ENCODE measurements at regions not wholly inside any gene's neighbourhood (a gene's known extent, or its start where the extent isn't known, plus 50 kb on each side); places are given as distances from the start of the nearest gene placed in this dataset.

- TF ChIP-seq MXI1 (conservative IDR thresholded peaks at IDR 0.05; ENCODE audit: poor library complexity, severe bottlenecking) (no peak), CTCF (IDR thresholded peaks at IDR 0.05; ENCODE audit: poor library complexity, severe bottlenecking) (no peak), TAF1 (IDR thresholded peaks at IDR 0.05; ENCODE audit: low read depth) (no peak), EP300 (conservative IDR thresholded peaks at IDR 0.05; ENCODE audit: poor library complexity, severe bottlenecking) (no peak), SMC3 (conservative IDR thresholded peaks at IDR 0.05; ENCODE audit: poor library complexity) (no peak), REST (IDR thresholded peaks at IDR 0.05; ENCODE audit: borderline replicate concordance) (no peak), EZH2 (IDR thresholded peaks at IDR 0.05; ENCODE audit: borderline replicate concordance, insufficient read depth, low read length, poor library complexity, severe bottlenecking) (no peak), POLR2AphosphoS5 (IDR thresholded peaks at IDR 0.05) (no peak), RAD21 (conservative IDR thresholded peaks at IDR 0.05) (no peak)
These were observed 52.6 kb upstream of the GALNT13 start for GRCh38 chr2:153819074-153819473.

GRCh38 chr2:153819501-153819900, 52.2 kb upstream of the GALNT13 start:
- Histone ChIP-seq H3K27me3 (ENCODE audit: insufficient read depth, low read depth, low read length) (no peaks in the 10 kb centered on the region), H3K27ac (ENCODE audit: low read length) (no peak overlapping the region), H3K36me3 (ENCODE audit: insufficient read depth, low read length) (no peaks in the 10 kb centered on the region), H3K79me2 (replicated peaks; ENCODE audit: insufficient read depth, low read length) (no peaks in the 10 kb centered on the region), H3F3A (ENCODE audit: insufficient read depth, low read length, poor library complexity, severe bottlenecking) (no peaks in the 10 kb centered on the region), H3K9ac (ENCODE audit: low read length) (no peak overlapping the region), H4K20me1 (ENCODE audit: insufficient read depth) (no peaks in the 10 kb centered on the region), H3K4me2 (ENCODE audit: low read length) (no peak overlapping the region), H3K4me3 (ENCODE audit: low read length) (no peak overlapping the region), H3K9me2 (ENCODE audit: insufficient read depth, low read length) (no peaks in the 10 kb centered on the region), H2AFZ (ENCODE audit: low read depth, low read length) (no peak overlapping the region), H3K9me3 (ENCODE audit: low read length) (no peaks in the 10 kb centered on the region)
- TF ChIP-seq TAF1 (IDR thresholded peaks at IDR 0.05; ENCODE audit: low read depth), result no peak
- no peak for TF ChIP-seq CTCF (IDR thresholded peaks at IDR 0.05; ENCODE audit: poor library complexity, severe bottlenecking)
- TF ChIP-seq MXI1 (conservative IDR thresholded peaks at IDR 0.05; ENCODE audit: poor library complexity, severe bottlenecking), result no peak
- no peak for TF ChIP-seq POLR2AphosphoS5 (IDR thresholded peaks at IDR 0.05)
- TF ChIP-seq REST (IDR thresholded peaks at IDR 0.05; ENCODE audit: borderline replicate concordance), result no peak
- TF ChIP-seq RAD21 (conservative IDR thresholded peaks at IDR 0.05), result no peak
- no peak for TF ChIP-seq SMC3 (conservative IDR thresholded peaks at IDR 0.05; ENCODE audit: poor library complexity)
- TF ChIP-seq EP300 (conservative IDR thresholded peaks at IDR 0.05; ENCODE audit: poor library complexity, severe bottlenecking), result no peak
- TF ChIP-seq EZH2 (IDR thresholded peaks at IDR 0.05; ENCODE audit: borderline replicate concordance, insufficient read depth, low read length, poor library complexity, severe bottlenecking), result no peak

More at GRCh38 chr2:153819074-153819473, 52.6 kb upstream of the GALNT13 start:
- Histone ChIP-seq H3K9ac (ENCODE audit: low read length) (no peak overlapping the region), H3K4me3 (ENCODE audit: low read length) (no peak overlapping the region), H3K36me3 (ENCODE audit: insufficient read depth, low read length) (no peaks in the 10 kb centered on the region), H3K9me2 (ENCODE audit: insufficient read depth, low read length) (no peaks in the 10 kb centered on the region), H3F3A (ENCODE audit: insufficient read depth, low read length, poor library complexity, severe bottlenecking) (no peaks in the 10 kb centered on the region), H3K27me3 (ENCODE audit: insufficient read depth, low read depth, low read length) (no peaks in the 10 kb centered on the region), H3K79me2 (replicated peaks; ENCODE audit: insufficient read depth, low read length) (no peaks in the 10 kb centered on the region), H3K9me3 (ENCODE audit: low read length) (no peaks in the 10 kb centered on the region), H3K27ac (ENCODE audit: low read length) (no peak overlapping the region), H4K20me1 (ENCODE audit: insufficient read depth) (no peaks in the 10 kb centered on the region), H3K4me2 (ENCODE audit: low read length) (no peak overlapping the region), H2AFZ (ENCODE audit: low read depth, low read length) (no peak overlapping the region)

Data from neural cell (in vitro differentiated cells).